HUES6 (cell line): ENCODE measurements at regions not wholly inside any gene's neighbourhood (a gene's known extent, or its start where the extent isn't known, plus 50 kb on each side); places are given as distances from the start of the nearest gene placed in this dataset.

Experiments used
- H3K27ac ChIP-seq: 2 replicates; pipeline ENCODE4 v1.7.0; 2013; ENCODE audit warnings: low read depth, mild to moderate bottlenecking, low read length, inconsistent platforms
- H3K27me3 ChIP-seq: 2 replicates; pipeline ENCODE4 v1.6.1; 2013; ENCODE audit warnings: low read length; ENCODE audit not compliant: control insufficient read depth, insufficient read depth
- H3K36me3 ChIP-seq: 2 replicates; pipeline ENCODE4 v1.6.1; 2013; ENCODE audit warnings: low read length; ENCODE audit not compliant: control insufficient read depth, insufficient read depth
- H3K4me1 ChIP-seq: 2 replicates; pipeline ENCODE4 v1.6.1; 2013; ENCODE audit warnings: low read length; ENCODE audit not compliant: control insufficient read depth, insufficient read depth
- H3K4me3 ChIP-seq: 2 replicates; pipeline ENCODE4 v1.5.1; 2013; ENCODE audit warnings: low read depth, low read length
- H3K9ac ChIP-seq: one replicate; pipeline ENCODE4 v1.6.1; 2013; ENCODE audit warnings: mild to moderate bottlenecking, low read length
- H3K9me3 ChIP-seq: 2 replicates; pipeline ENCODE4 v1.6.1; 2013; ENCODE audit warnings: low read depth, low read length; ENCODE audit not compliant: control insufficient read depth, insufficient read depth

GRCh38 chr16:26901983-26902382 lies 164.7 kb upstream of the C16orf82 start:
- Histone ChIP-seq H3K9ac (no peak overlapping the region), H3K4me3 (no peak overlapping the region), H3K9me3 (no peaks in the 10 kb centered on the region), H3K36me3 (no peaks in the 10 kb centered on the region), H3K27me3 (no peaks in the 10 kb centered on the region), H3K27ac (no peak overlapping the region), H3K4me1 (peaks cover 3% of the 10 kb centered on the region; the same call in 1 of the 2 replicates)

DNA sequence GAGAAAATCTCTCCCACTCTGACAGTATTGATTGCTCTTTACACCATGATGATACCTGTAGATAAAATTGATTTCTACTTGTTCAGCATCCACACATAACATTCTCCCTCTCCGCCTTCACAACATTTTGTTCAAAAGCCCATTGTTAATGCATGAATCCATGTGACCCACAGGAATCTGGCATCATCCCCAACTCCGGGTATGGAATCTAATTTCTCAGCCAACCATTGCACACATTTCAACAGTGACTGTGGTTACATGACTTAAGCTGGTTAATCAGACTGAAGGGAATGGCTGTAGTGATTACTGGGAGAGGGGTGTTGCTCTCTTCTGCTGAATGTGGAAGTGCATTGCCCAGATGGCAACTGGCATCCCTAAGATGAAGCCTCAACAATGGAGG lies 161.4 kb upstream of the C16orf82 start:
- no peaks in the 10 kb centered on the region for H3K27me3 ChIP-seq
- H3K27ac ChIP-seq: no peak overlapping the region
- H3K9ac ChIP-seq: no peak overlapping the region
- peaks cover 3% of the 10 kb centered on the region; the same call in 1 of the 2 replicates for H3K4me1 ChIP-seq
- no peaks in the 10 kb centered on the region for H3K36me3 ChIP-seq
- no peaks in the 10 kb centered on the region for H3K9me3 ChIP-seq
- H3K4me3 ChIP-seq: no peak overlapping the region

- no peak overlapping the region for H3K4me3 ChIP-seq
- no peaks in the 10 kb centered on the region for H3K9me3 ChIP-seq
- no peaks in the 10 kb centered on the region for H3K36me3 ChIP-seq
- H3K9ac ChIP-seq: no peak overlapping the region
- H3K27me3 ChIP-seq: no peaks in the 10 kb centered on the region
- no peaks in the 10 kb centered on the region for H3K4me1 ChIP-seq
- no peak overlapping the region for H3K27ac ChIP-seq
Observed at GRCh38 chr16:26909623-26910022, 157.1 kb upstream of the C16orf82 start.

DNA sequence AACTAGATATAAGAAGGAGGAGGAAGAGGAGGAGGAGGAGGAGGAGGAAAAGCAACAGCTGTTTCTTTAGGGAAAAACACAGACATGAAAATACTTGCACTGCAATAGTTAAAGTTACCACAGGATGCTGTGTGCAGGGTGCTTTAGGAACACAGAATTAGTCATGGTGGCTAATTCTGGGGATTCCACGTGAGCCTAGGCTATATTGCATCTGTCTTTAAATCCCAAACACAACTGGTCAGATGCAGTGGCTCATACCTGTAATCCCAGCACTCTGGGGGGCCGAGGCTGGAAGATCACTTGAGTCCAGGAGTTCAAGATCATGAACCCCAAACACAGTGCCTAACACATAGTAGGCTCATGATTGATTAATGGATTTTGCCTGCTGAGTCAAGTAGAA lies 155.3 kb upstream of the C16orf82 start:
- Histone ChIP-seq H3K27ac (no peak overlapping the region), H3K36me3 (no peaks in the 10 kb centered on the region), H3K9ac (no peak overlapping the region), H3K4me1 (no peaks in the 10 kb centered on the region), H3K9me3 (no peaks in the 10 kb centered on the region), H3K27me3 (no peaks in the 10 kb centered on the region), H3K4me3 (no peak overlapping the region)

GRCh38 chr16:26913851-26914250 lies 152.9 kb upstream of the C16orf82 start:
- Histone ChIP-seq H3K27me3 (no peaks in the 10 kb centered on the region), H3K9me3 (no peaks in the 10 kb centered on the region), H3K4me3 (no peak overlapping the region), H3K9ac (no peak overlapping the region), H3K36me3 (no peaks in the 10 kb centered on the region), H3K4me1 (no peaks in the 10 kb centered on the region), H3K27ac (no peak overlapping the region)

DNA sequence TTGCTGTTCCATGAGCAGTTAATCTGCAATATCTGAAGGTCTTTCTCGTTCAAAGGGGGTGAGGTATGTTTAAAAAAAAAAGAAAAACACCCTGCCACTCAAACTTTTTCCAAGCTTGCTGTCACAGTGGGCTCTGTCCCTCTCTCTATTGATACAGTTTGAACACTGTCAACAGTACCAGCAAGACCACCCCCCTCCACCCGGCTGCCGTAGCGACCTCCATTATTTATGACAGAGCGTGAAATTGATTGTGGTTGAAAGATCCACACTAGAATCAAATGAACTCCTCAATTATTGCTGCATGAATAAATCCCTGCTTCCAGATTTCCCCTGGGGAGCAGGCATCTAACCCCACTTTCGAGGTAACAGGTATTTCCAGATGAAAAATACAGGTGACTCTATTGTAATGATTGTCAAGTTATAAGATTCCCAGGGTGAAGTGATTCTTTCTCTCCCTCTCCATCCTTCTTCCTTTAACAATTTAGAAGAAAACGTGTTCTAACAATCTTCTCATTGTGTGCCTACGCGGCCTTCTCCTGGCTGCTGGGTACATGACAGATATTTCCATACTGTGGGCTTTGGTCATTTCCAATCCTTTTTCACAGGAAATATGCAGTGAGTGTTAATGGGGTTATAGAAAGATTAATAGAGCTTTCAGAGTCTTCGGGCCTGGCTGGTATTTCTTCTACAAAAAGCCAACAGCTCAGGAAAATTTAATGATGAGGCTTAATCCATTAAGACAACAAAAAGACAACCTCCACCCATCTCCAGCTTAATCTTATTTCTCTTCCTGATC lies 135.7 kb upstream of the C16orf82 start:
- peaks cover 8% of the 10 kb centered on the region for H3K27me3 ChIP-seq
- H3K36me3 ChIP-seq: no peaks in the 10 kb centered on the region
- no peak overlapping the region for H3K9ac ChIP-seq
- no peak overlapping the region for H3K4me3 ChIP-seq
- no peaks in the 10 kb centered on the region; the same call in 1 of the 2 replicates for H3K9me3 ChIP-seq
- no peaks in the 10 kb centered on the region for H3K4me1 ChIP-seq
- H3K27ac ChIP-seq: no peak overlapping the region

DNA sequence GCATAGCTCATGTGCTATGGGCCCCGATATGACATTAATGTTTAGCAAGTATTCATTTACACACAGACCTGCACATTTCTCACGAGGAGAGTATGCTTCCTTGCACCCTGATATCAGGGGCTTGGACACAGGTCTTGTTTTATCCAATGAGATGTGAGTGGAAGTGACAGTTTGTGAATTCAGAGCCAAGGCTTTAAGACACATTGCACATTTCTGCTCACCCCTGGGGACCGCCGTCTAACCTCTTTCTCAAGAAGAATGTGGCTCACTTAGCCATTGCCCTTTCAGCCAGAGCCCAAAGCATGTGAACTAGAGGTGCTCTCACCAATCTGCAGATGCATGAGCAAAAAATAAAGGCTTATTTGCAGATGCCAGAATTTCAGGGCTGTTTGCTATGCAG lies 116.1 kb upstream of the C16orf82 start:
- no peaks in the 10 kb centered on the region for H3K36me3 ChIP-seq
- H3K4me3 ChIP-seq: no peak overlapping the region
- no peaks in the 10 kb centered on the region for H3K9me3 ChIP-seq

GRCh38 chr16:26951950-26952349 lies 114.8 kb upstream of the C16orf82 start:
- H3K36me3 ChIP-seq: no peaks in the 10 kb centered on the region
- H3K9ac ChIP-seq: no peak overlapping the region
- no peaks in the 10 kb centered on the region for H3K9me3 ChIP-seq
- H3K27me3 ChIP-seq: peaks cover 34% of the 10 kb centered on the region
- no peak overlapping the region for H3K27ac ChIP-seq
- no peak overlapping the region for H3K4me3 ChIP-seq
- H3K4me1 ChIP-seq: no peaks in the 10 kb centered on the region

More for the DNA sequence above, 116.1 kb upstream of the C16orf82 start:
- Histone ChIP-seq H3K4me1 (no peaks in the 10 kb centered on the region), H3K9ac (no peak overlapping the region), H3K27me3 (peaks cover 37% of the 10 kb centered on the region), H3K27ac (no peak overlapping the region)

DNA sequence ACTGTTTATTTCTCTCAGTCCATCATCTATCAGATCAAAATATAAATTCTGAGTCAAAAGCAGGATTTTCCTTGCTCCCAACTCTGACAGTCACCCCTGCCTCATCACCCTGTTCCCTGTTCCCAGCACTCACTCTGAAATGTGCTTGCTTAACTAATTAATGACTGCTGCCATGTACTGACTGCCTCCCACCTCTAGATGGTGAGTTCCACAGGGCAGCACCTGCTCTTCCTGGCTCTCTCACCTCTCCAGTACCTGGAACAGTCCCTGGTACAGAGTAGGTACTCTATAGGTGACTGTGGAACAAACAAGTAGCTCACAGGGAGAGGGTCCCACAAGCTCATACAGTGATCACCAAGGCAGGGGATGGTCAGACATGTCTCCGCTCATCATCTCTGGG lies 114.3 kb upstream of the C16orf82 start:
- H3K9ac ChIP-seq: no peak overlapping the region
- H3K27me3 ChIP-seq: peaks cover 34% of the 10 kb centered on the region
- no peak overlapping the region for H3K4me3 ChIP-seq
- H3K4me1 ChIP-seq: no peaks in the 10 kb centered on the region
- H3K27ac ChIP-seq: no peak overlapping the region
- H3K9me3 ChIP-seq: no peaks in the 10 kb centered on the region
- H3K36me3 ChIP-seq: no peaks in the 10 kb centered on the region

GRCh38 chr16:26957283-26957859 lies 109.4 kb upstream of the C16orf82 start:
- H3K36me3 ChIP-seq: no peaks in the 10 kb centered on the region
- H3K9me3 ChIP-seq: no peaks in the 10 kb centered on the region
- H3K9ac ChIP-seq: no peak overlapping the region
- H3K27me3 ChIP-seq: peaks cover 13% of the 10 kb centered on the region
- no peak overlapping the region for H3K4me3 ChIP-seq
- no peak overlapping the region for H3K27ac ChIP-seq
- no peaks in the 10 kb centered on the region for H3K4me1 ChIP-seq

DNA sequence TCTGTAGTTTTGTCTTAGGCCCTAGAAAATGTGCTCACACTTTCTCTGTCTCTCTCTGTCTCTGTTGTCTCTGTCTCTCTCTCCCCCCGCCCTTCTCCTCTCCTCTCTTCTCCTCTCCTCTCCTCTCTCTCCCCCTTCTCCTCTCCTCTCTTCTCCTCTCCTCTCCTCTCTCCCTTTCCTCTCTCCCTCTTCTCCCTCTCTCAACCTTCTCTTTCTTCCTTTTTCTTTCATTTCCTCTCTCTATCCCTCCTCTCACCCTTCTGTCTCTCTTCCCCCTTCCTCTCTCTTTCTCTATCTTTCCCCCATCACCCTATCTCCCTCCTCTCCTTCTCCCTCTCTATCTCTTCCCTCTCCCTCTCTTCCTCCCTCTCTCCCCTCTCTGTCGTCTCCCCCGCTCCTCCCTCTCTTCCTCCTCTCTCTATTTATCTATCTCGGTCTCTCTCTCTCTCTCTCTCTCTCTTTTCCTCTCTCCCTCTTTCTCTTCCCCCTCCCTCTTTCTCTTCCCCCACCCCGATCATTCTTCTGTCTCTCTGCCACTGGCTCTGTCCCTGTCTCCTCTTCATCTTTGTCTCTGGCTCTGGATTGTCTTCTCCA lies 107.2 kb upstream of the C16orf82 start:
- H3K9me3 ChIP-seq: no peaks in the 10 kb centered on the region
- no peak overlapping the region for H3K4me3 ChIP-seq
- H3K27ac ChIP-seq: no peak overlapping the region
- H3K36me3 ChIP-seq: no peaks in the 10 kb centered on the region
- no peak overlapping the region for H3K9ac ChIP-seq
- H3K27me3 ChIP-seq: peaks cover 2% of the 10 kb centered on the region; the same call in 1 of the 2 replicates
- H3K4me1 ChIP-seq: no peaks in the 10 kb centered on the region
